Tibial nerve (tissue), 4 donors: ENCODE measurements at regions not wholly inside any gene's neighbourhood (a gene's known extent, or its start where the extent isn't known, plus 50 kb on each side); places are given as distances from the start of the nearest gene placed in this dataset.

ENCODE experiments used
- CTCF ChIP-seq, 5 experiments: fragments of 200-600 bp in 3 of 5; fragments of 450-650 bp in 2 of 5; sonication (generic) in 3 of 5; IDR thresholded peaks; one replicate each; pipeline ENCODE4 v1.5.1; 2016 to 2019; ENCODE audit warnings: antibody characterized with exemption in 5 of 5, mild to moderate bottlenecking in 3 of 5, moderate library complexity in 2 of 5
- EP300 ChIP-seq, 2 donors: sonication (generic); formaldehyde crosslinking; IDR thresholded peaks; one replicate each; pipeline ENCODE4 v1.6.1; 2017; ENCODE audit warnings: antibody characterized with exemption in 2 of 2, mild to moderate bottlenecking in 1 of 2
- POLR2A ChIP-seq, 2 donors: fragments of 450-650 bp; IDR thresholded peaks; one replicate each; pipeline ENCODE4 v1.6.1; 2017; ENCODE audit warnings: antibody characterized with exemption in 2 of 2, mild to moderate bottlenecking in 2 of 2, moderate library complexity in 2 of 2

DNA sequence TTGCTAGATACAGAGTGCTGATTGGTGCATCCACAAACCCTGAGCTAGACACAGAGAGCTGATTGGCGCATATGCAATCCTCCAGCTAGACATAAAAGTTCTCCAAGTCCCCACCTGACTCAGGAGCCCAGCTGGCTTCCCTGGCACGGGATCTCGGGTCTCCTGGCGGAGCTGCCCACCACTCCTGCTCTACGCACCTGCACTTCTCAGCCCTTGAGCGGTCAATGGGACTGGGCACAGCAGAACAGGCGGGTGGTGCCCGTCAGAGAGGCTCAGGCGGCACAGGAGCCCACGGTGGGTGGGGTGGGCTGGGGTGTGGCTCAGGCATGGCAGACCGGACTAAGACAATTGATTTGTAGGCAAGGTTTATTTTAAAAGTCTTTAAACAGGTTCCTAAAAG lies 1365.5 kb downstream of the FAM181B start:
- TF ChIP-seq CTCF (IDR thresholded peaks at IDR 0.05) (no peak), POLR2A (IDR thresholded peaks at IDR 0.05) (no peak), EP300 (IDR thresholded peaks at IDR 0.05) (no peak)
